HPDE6-E6E7 (cell line): ENCODE measurements at regions not wholly inside any gene's neighbourhood (a gene's known extent, or its start where the extent isn't known, plus 50 kb on each side); places are given as distances from the start of the nearest gene placed in this dataset.
"Not testable (repeated sequence)": the region's sequence is repeated elsewhere in the genome, so short reads cannot be mapped to it uniquely, and the experiment has no call there.

Experiments used
- DNase-seq: peaks from one replicate; pipeline ENCODE4 v3.0.0; 2011; ENCODE audit warnings: missing footprints; ENCODE audit errors: extremely low spot score

DNA sequence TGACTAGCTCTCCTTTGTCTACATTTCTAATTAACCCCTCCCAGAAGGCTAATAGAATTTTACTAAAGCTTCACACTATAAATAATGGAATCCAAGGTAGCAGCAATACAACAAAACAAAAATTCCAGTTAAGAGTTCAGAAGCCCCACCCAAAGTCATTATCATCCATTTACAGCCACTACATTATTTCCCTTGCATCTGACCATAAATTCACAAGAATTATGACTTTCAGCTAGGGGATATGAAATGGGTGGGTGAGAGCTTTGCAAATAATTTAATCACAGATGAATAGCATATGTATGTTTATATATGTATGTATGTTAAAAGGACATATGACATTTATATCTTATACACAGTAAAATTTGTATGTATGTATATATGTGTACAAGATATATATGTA is 65.3 kb upstream of the PTGDR start:
- no peak for DNase-seq

GRCh38 chr14:52190337-52190931 is 77.1 kb upstream of the PTGDR start:
- no peak for DNase-seq

- no peak for DNase-seq
Measured at GRCh38 chr14:52189325-52189724, 78.2 kb upstream of the PTGDR start.

DNA sequence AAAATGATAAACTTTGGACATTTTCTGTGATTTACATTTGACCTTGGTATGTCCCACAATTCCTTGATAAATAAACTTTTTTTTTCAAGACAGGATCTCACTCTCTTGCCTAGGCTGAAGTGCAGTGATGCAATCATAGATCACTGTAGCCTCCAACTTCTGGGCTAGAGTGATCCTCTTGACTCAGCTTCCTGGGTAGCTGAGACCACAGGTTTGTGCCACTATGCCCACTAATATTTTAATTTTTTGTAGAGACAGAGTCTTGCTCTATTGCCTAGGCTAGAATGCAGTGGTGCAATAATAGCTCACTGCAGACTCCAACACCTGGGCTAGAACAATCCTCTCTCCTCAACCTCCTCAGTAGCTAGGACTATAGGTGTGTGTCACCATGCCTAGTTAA is 79.1 kb upstream of the PTGDR start:
- DNase-seq = no peak

DNA sequence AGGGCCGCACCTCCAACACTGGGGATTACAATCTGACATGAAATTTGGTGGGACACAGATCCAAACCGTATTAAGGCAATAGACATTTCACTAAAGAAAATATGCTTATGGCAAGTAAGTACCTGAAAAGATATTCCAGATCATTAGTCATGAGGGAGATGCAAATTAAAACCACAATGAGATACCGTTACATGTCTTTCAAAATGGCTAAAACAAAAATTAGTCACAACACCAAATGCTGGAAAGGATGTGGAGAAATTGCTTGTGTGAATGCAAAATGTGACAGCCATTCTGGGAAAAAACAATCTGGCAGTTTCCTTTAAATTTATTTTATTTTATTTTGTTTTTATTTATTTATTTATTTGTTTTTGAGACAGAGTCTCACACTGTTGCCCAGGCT is 82.3 kb upstream of the PTGDR start:
- DNase-seq = no peak

GRCh38 chr14:52182853-52183252 is 84.6 kb upstream of the PTGDR start:
- no peak for DNase-seq

DNA sequence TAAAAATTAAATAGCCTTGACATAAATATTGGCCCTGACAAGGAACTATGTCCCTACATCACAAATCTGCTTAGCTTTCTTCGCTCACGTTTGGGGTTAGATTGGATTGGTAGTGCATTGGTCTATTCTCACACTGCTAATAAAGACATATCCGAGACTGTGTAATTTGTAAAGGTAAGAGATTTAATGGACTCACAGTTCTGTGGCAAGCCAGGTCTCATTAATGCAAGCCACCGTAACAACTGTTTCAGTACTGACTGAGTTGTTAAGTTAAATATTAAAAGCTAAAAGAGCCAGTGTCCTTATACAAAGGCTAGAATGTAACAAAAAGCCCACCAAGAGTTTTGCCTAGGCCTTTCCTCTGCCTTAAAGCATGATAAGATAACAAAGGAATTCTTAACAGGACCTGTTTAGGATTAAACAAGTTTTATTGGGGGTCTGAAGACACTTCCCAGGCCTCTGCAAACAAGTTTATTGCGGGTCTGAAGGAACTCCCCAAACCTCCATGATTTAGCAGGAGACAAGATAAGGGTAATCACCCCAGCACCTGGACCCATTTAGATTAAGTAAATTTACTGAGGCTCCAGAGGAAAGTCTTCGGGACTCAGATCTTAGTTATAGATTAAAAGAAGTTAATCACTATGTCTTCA is 88.2 kb upstream of the PTGDR start:
- DNase-seq = no peak

- DNase-seq = no peak
Measured at GRCh38 chr14:52175982-52176502, 91.5 kb upstream of the PTGDR start.

- DNase-seq = not testable (repeated sequence)
Measured at GRCh38 chr14:52171932-52172331, 95.6 kb upstream of the PTGDR start.

GRCh38 chr14:52166822-52167221 is 98.0 kb upstream of the NID2 start:
- DNase-seq = no peak

DNA sequence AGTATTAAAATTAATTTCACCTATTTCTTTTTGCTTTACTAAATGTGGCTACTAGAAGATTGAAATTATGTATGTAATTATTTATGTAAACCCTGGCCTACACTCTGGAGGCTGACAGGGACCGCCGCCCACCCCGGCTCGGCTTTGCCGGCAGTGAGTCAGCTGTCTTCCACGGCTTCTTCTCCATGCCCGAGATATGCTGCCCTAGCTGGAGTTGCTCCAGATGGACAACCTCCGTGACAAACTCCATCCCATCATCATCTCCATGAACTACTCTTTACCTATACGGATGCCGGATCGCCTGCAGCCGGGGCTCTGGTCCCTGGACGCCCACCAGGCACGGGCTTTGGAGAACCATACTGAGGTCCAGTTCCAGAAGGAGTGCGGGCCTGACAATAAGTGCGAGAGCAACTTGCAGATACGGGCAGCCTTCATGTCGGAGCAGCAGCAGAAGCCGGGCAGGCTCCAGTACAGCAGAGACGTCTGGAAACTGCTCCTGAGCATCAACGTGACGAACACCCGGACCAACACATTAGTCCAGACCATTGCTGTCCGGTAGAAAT is 86.9 kb upstream of the NID2 start:
- no peak for DNase-seq

- no peak for DNase-seq
Measured at GRCh38 chr14:52154992-52155650, 86.3 kb upstream of the NID2 start.

DNA sequence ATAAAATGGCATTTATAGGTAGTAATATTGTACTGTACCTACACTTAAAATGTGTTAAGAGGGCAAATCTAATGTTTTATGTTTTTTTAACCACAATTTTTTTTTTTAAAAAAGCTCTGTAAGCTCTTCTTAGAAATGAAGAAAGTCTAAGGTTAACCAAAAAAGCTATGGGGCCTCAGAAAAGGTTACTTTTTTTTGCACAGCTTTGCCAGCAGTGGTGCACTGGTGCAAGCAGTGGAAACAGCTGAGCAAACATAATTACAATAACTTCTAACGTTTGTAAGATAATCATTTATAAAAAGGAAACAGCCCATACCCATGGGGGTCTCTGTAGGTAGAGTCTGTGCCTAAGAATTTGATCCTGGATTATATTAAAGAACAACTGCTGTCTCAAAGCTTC is 85.1 kb upstream of the NID2 start:
- no peak for DNase-seq

- no peak for DNase-seq
Measured at GRCh38 chr14:52150162-52150561, 81.3 kb upstream of the NID2 start.

- no peak for DNase-seq
Measured at GRCh38 chr14:52148371-52148770, 79.5 kb upstream of the NID2 start.

DNA sequence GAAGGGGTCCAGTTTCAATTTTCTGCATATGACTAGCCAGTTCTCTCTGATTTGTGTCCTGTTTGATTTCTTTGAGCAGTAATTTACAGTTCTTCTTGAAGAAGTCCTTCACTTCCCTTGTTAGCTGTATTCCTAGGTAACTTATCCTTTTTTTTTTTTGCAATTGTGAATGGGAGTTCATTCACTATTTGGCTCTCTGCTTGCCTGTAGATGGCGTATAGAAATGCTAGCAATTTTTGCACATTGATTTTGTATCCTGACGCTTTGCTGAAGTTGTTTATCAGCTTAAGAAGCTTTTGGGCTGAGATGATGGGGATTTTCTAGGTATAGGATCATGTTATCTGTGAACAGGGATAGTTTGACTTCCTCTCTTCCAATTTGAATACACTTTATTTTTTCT is 77.6 kb upstream of the NID2 start:
- no peak for DNase-seq

GRCh38 chr14:52144099-52144498 is 75.2 kb upstream of the NID2 start:
- not testable (repeated sequence) for DNase-seq

DNA sequence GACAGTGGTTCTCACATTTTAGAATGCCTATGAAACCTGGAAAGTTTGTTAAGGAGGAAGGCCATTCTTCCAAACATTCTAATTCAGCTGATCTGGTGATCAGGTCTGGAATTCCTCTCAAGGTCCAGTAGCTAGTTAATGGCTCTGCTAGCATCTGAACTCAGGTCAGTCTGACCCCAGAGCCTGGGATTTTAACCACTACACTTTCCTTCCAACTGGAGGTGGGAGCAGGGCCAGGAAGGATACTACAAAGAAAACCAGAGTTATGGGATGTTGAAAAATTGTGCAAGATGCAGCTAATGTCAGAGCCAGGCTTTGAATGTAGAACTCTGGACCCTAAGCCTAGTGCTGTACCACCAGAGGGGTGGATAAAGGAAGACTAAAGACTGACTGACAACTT is 73.6 kb upstream of the NID2 start:
- no peak for DNase-seq

DNA sequence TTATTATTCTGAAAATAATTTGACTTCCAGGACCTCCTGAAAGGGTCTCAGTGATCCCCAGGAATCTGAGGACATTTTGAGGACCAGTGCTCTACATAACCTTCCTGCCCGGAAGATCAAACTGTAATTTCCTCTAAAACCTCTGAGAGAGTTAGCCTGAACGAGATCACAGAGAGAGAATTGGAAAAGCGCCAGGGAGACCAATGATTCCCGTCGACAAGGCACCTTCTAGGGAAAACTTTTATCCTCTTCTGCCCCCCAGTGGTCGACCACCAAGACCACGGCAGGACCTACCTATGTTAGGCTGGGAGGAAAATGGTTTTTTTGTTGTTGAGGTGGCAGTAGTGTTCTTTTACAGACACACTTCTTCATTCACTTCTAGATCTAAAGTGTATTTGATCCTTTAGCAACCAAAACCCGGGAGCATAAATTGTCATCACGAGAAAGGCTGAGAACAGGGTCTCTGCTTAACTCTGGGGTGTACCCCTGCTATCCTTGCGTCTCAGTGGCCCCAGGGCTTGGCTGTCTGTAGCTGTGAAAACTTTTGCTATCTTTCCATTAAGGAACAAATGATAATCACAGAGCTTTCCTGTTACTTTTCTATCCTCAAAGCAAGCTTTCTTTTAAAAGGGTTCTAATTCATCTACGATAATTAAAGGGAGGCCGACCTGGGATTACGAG is 62.9 kb upstream of the NID2 start:
- peak; percentile 79 for DNase-seq

DNA sequence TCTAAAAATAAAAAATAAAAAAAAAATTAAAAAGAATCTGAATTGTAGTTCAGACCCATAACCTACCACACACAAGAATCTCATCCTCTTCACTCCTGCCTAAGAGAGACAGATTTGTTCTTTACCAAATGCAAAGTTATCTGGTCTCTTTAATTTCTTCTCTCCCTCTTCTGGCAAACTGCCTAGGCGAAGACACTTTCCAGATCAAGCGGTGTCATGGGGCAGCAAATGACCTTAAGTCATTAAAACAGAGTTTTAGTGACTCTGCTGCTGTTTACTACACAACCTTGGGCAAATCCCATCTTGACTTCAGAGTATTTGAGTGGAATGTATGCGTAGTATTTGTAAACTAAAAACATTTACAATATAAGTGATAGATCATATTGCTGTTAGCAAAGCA is 60.9 kb upstream of the NID2 start:
- no peak for DNase-seq

GRCh38 chr14:52125885-52126284 is 57.0 kb upstream of the NID2 start:
- no peak for DNase-seq
